NCI-H146 (cell line): ENCODE measurements at regions not wholly inside any gene's neighbourhood (a gene's known extent, or its start where the extent isn't known, plus 50 kb on each side); places are given as distances from the start of the nearest gene placed in this dataset.
A peak's percentile ranks its signal among the peaks of the same experiment; 100 is the strongest.
"Not testable (repeated sequence)": the region's sequence is repeated elsewhere in the genome, so short reads cannot be mapped to it uniquely, and the experiment has no call there.

Experiments
- DNase-seq: peaks from one replicate; lab custom pipeline; 2025; lab: John Stamatoyannopoulos, UW

- not testable (repeated sequence) for DNase-seq
These were observed 783.4 kb downstream of the NSUN3 start for GRCh38 chr3:94846251-94846650.

DNA sequence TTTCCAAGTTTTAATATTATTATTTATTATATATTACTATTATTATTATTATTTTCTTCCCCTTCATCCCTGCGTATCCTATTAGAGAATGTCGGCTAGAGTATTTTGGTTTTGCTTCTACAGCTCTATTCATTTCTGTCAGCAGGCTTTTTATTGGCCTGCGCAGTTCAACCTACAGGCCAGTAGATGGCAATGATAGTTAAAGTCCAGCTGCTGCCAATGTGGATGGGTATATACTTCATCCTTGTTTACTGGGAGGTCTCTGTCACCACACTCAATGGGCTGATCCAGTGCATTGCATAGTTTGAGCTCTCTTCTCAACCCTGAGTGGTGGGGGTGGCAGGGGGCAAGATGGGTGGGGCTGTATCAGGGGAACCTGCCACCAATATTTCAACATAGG lies 799.8 kb downstream of the NSUN3 start:
- DNase-seq = peak; percentile 8

GRCh38 chr3:94869059-94869547 lies 806.2 kb downstream of the NSUN3 start:
- DNase-seq = no peak

DNA sequence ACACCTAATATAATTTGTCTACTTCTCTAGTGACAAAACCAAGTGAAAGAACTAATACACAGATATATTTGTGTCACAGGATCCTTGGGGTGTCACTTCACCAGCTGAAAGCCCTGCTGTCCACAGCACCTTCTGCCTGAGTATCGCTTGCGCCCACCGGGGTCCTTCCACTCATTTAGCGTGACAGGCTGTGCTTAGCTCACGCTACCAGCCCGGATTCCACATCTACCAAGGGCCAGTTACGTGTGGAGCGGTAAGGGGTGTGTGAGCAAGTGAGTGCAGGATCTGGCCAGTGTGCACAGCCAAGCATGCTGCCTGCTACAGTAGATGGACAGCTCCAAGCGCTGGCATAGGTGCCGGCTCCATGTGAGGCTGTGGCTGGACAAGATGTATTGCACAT lies 810.9 kb downstream of the NSUN3 start:
- no peak for DNase-seq

GRCh38 chr3:94875149-94875548 lies 812.3 kb downstream of the NSUN3 start:
- peak; percentile 1 for DNase-seq

DNA sequence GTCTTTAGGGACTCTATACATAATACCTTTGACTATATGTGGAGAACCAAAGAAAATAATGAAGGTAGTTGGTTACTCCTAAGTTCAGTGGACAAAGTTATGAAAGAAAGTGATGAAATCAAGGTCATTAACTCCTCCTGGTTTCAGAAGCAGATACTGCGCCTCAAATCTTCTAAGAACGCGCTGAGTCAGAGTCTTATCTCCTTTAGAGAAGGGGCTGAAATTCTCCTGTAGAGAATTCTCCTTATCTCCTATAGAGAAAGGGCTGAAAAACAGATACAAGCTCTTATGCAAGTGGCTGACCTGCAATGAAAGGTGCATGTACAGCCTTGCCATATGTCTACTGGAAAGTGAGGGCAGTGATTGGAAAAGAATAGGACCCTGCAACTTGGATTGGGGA lies 824.2 kb downstream of the NSUN3 start:
- DNase-seq = no peak

DNA sequence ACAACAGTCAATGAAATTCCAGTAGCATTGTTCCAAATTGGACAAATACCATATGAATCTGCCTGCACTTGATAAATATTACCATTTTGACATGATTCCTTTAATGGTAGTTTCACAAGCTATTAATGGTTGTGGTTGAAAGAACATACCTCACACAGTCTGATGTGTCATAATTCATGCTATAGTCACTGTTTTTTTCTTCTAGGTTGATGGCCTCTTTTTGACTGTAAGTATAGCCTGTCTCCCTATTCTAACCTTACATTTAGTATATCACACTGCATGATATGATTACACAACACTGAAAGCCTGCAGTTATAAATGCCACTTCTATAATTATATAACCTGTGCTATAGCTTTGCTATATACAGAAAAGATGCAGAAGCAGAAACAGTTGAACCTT lies 834.1 kb downstream of the NSUN3 start:
- DNase-seq = no peak

DNA sequence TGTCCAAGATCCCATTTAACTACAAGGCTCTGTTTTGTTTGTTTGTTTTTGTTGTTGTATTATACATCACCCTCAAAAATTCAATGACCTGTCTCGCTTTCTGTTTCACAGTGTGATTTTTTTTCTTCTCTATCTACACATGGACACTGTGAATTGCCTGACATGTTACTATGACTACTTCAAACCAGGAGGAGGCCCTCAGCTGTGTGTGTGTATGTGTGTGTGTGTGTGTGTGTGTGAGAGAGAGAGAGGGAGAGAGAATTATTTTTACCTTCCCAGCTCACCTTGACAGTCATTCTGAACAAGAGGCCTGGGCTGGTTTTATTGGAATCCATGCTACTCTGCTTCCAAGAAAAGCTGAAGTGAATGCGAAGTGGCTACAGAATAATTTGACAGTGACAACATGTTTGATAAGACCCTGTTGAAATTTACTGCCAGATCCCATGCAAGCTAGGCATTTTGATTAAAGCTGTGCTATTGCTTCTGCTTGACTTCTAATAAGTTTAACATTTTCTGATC lies 841.4 kb downstream of the NSUN3 start:
- no peak for DNase-seq

- DNase-seq = no peak
These were observed 846.9 kb downstream of the NSUN3 start for GRCh38 chr3:94909726-94910125.

GRCh38 chr3:94912656-94913055 lies 849.8 kb downstream of the NSUN3 start:
- no peak for DNase-seq

- no peak for DNase-seq
These were observed 864.3 kb downstream of the NSUN3 start for GRCh38 chr3:94927175-94927574.

- DNase-seq = no peak
These were observed 866.1 kb downstream of the NSUN3 start for GRCh38 chr3:94928921-94929320.

DNA sequence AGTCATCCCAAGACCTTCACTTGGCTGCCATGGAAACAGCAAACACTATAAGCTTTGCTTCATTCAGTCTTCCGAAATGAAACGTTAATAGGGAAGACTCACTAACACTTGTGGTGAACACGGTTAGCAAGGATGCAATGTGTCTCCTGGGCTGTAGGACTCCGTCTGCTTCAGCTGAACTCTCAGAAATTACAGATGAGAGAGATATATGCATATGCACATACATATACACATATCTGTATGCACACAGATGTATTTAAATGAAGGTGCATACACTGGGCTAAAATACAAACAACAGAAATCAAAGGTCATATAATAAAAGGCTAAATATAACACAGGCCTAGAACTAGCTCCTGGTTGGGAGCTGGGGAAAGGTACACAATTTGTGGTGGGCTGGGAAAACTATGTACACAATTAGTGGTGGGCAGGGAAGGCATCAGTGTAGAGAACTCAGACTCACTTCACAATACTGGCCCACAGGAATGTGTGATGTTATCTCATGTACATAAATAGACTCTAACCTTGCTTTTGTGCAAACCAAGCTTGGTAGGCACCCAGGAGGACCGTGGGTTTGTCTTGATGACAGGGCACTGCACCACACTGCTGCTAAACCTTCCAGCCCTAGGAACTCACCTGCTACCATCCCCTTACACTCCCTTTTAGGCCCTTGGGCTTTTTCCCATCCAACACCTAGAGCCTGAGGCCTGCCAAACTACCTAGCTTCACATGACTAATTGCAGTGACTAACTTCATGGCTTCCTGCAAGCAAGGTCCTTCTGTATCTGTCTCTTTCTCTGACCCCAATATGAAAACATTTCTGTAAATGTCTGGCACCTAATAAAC lies 873.1 kb downstream of the NSUN3 start:
- no peak for DNase-seq

DNA sequence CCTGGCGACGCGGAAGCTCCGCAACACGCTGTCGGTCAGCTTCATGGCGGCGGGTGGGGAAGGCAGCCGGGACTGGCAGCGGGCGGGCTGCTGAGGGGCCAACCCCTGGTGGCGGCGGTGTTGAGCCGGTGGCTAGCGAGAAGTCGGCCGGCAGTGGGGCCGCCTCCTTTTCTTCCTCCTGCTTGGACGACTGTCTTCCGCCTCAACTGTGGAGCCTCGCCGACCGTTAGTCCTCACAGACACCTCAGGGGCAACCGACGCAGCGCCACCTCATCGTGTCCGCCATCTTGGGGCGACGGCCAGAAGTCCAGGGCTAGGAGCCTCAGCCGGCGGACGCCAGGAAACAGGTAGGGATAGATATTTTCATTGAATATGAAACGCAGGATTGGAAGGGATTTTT lies 875.1 kb downstream of the NSUN3 start:
- peak; percentile 84 for DNase-seq

DNA sequence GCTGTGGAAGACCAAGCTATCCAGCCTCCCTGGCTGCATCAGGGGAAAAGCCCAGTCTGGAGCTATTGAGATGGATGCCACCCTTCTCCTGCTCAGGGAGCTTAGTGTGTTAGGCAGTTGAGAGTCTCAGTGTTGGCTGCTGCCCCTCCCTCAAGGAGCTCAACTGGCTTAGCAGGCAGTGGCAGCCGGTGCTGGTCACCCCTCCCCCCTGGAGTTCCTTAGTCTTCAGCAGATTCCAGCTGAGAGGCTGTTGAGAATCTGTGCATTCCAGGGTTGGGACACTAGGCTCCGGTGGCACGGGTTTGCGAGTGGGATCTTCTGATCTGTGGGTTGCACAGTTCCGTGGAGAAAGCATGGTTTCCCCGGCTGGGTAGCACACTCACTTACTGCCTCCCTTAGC lies 883.8 kb downstream of the NSUN3 start:
- no peak for DNase-seq

GRCh38 chr3:94961423-94962100 lies 898.7 kb downstream of the NSUN3 start:
- DNase-seq = peak; percentile 43

DNA sequence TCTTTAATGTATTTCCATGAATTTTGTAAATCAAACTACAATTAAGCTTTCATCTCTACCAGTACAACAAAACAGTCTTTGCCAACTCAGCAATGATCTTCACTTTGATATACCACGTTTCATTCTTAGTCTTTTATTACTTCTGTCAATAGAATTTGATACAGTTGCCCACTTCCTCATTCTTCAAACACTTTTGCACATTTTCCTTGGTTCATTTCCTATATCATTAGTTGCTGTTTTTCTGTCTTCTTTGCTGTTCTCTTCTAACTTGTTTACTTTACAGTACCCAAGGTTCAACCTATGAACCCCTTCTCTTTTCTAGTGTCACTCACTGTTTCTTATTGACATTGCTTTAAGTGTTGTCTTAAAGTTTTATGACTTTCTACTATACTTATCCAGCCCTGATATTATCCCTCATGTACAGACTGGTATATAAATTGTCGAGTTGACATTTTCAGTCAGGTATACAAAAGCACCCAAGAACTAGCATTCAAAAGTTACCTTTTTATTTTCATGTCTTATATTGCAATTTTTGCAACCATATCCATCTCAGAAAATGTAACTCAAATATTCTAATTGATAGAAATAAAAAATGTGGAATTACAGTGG lies 903.1 kb downstream of the NSUN3 start:
- no peak for DNase-seq

- DNase-seq = no peak
These were observed 904.3 kb downstream of the NSUN3 start for GRCh38 chr3:94967196-94967595.

DNA sequence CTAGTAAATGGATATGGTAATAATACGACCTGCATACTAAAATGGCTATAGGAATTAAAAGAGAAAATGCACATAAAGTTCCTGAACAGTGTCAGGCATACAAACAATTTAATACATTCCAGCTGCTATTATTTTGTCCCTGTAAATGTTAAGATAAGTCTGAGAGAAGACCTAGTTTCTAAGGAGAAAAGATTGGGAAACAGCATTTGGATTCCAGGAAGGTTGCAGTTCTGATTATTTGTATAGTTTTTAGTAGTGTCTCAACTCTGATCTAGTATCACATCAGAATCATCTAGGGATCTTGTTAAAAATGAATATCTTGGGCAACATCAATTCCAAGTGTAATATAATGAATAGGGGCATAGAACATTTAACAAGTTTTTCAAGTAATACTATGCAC lies 905.7 kb downstream of the NSUN3 start:
- DNase-seq = no peak

- no peak for DNase-seq
These were observed 909.2 kb downstream of the NSUN3 start for GRCh38 chr3:94972066-94972465.

DNA sequence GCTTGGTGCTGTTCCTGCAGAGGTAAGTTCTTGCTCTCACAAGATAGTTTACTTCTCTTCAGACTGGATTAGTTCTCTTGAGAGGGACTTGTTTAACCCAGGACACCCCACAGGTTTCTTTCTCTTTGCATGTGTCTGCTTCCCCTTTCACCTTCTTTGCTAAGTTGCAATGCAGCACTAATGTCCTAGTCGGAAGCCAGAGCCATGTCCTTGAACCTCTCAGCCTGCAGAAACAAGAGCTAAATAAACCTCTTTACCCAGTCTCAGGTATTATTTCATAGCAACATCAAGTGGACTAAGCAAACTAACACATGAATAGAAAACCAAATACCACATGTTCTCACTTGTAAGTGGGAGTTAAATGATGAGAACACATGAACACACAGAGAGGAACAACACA lies 915.2 kb downstream of the NSUN3 start:
- DNase-seq = no peak

GRCh38 chr3:94985778-94986177 lies 922.9 kb downstream of the NSUN3 start:
- no peak for DNase-seq
